Progenitor cell of endocrine pancreas (in vitro differentiated cells): ENCODE measurements at regions not wholly inside any gene's neighbourhood (a gene's known extent, or its start where the extent isn't known, plus 50 kb on each side); places are given as distances from the start of the nearest gene placed in this dataset.

Experiments used
- DNase-seq: peaks from one replicate; pipeline ENCODE4 v3.0.0; 2021; ENCODE audit warnings: low spot score; ENCODE audit not compliant: unreplicated experiment
- H3K27ac Mint-ChIP-seq: 2 replicates; pipeline ENCODE4 v1.8.0; 2021; ENCODE audit warnings: mild to moderate bottlenecking, moderate library complexity, mixed read lengths
- H3K27me3 Mint-ChIP-seq: 2 replicates; pipeline ENCODE4 v1.8.0; 2021; ENCODE audit warnings: mixed read lengths
- H3K36me3 Mint-ChIP-seq: 2 replicates; pipeline ENCODE4 v1.8.0; 2022; ENCODE audit warnings: mixed read lengths; ENCODE audit not compliant: insufficient read depth
- H3K4me1 Mint-ChIP-seq: 2 replicates; pipeline ENCODE4 v1.8.0; 2021; ENCODE audit warnings: low read depth, mixed read lengths
- H3K4me3 Mint-ChIP-seq: 2 replicates; pipeline ENCODE4 v1.8.0; 2021; ENCODE audit warnings: low read depth, mild to moderate bottlenecking, moderate library complexity, mixed read lengths
- H3K9me3 Mint-ChIP-seq: 2 replicates; pipeline ENCODE4 v1.8.0; 2021; ENCODE audit warnings: low read depth, mixed read lengths
- CTCF ChIP-seq: fragments of 200-600 bp; sonication (generic); IDR thresholded peaks from one replicate; pipeline ENCODE4 v1.5.0; 2021; ENCODE audit warnings: antibody characterized with exemption, mild to moderate bottlenecking; ENCODE audit not compliant: unreplicated experiment

- H3K27ac Mint-ChIP-seq = no peak overlapping the region
- H3K9me3 Mint-ChIP-seq = no peaks in the 10 kb centered on the region
- peaks cover 30% of the 10 kb centered on the region for H3K27me3 Mint-ChIP-seq
- no peak for TF ChIP-seq CTCF
- H3K4me1 Mint-ChIP-seq = no peaks in the 10 kb centered on the region
- no peak overlapping the region for H3K4me3 Mint-ChIP-seq
- no peaks in the 10 kb centered on the region for H3K36me3 Mint-ChIP-seq
- DNase-seq = no peak
Measured at GRCh38 chr20:55172310-55173002, 697.1 kb downstream of the DOK5 start.

- Mint-ChIP-seq H3K4me1 (no peaks in the 10 kb centered on the region), H3K9me3 (no peaks in the 10 kb centered on the region), H3K27me3 (peaks cover 10% of the 10 kb centered on the region), H3K36me3 (no peaks in the 10 kb centered on the region), H3K27ac (no peak overlapping the region), H3K4me3 (no peak overlapping the region)
- DNase-seq = no peak
- TF ChIP-seq CTCF = no peak
Measured at GRCh38 chr20:55166063-55166462, 690.7 kb downstream of the DOK5 start.

GRCh38 chr20:55160996-55161395 is 685.6 kb downstream of the DOK5 start:
- Mint-ChIP-seq H3K36me3 (no peaks in the 10 kb centered on the region), H3K27ac (no peak overlapping the region), H3K4me1 (no peaks in the 10 kb centered on the region), H3K4me3 (no peak overlapping the region), H3K9me3 (peaks cover 4% of the 10 kb centered on the region), H3K27me3 (peaks cover 9% of the 10 kb centered on the region)
- DNase-seq = no peak
- no peak for TF ChIP-seq CTCF

DNA sequence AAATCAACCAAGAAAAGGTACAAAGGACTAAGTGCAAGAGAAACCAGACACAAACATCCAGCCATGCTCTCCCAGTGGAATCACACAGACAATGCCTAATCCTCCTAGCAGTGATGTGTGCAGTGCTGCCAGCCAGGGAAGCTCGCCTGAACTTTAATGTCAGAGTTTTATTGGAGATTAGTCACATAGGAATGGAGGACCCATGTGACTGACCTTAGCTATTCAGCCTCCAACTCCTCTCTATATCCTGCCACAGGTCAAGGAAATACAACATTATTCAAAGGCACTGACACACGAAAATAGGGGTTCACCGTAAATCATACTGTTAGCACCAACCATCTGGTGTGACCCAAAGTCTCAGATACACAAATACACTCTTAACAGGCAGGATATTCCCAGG is 684.6 kb downstream of the DOK5 start:
- DNase-seq = no peak
- Mint-ChIP-seq H3K4me1 (no peaks in the 10 kb centered on the region), H3K36me3 (no peaks in the 10 kb centered on the region), H3K9me3 (peaks cover 4% of the 10 kb centered on the region), H3K27ac (no peak overlapping the region), H3K27me3 (peaks cover 9% of the 10 kb centered on the region), H3K4me3 (no peak overlapping the region)
- no peak for TF ChIP-seq CTCF

- Mint-ChIP-seq H3K4me1 (no peaks in the 10 kb centered on the region), H3K36me3 (no peaks in the 10 kb centered on the region), H3K4me3 (no peak overlapping the region), H3K27ac (no peak overlapping the region), H3K9me3 (peaks cover 4% of the 10 kb centered on the region), H3K27me3 (peaks cover 9% of the 10 kb centered on the region)
- TF ChIP-seq CTCF = no peak
- no peak for DNase-seq
Measured at GRCh38 chr20:55159230-55159629, 683.8 kb downstream of the DOK5 start.
